GM23248 (cell line): ENCODE measurements at regions not wholly inside any gene's neighbourhood (a gene's known extent, or its start where the extent isn't known, plus 50 kb on each side); places are given as distances from the start of the nearest gene placed in this dataset.
A peak's percentile ranks its signal among the peaks of the same experiment; 100 is the strongest.

Source experiments
- DNase-seq: peaks from one replicate; pipeline ENCODE4 v3.0.0-alpha.2; 2015
- H2AFZ ChIP-seq: fragments of 200-600 bp; sonication (generic); 2 replicates; pipeline ENCODE4 v1.6.1; 2016; ENCODE audit warnings: antibody characterized with exemption
- H3F3A ChIP-seq: fragments of 200-600 bp; sonication (generic); 2 replicates; pipeline ENCODE4 v1.6.1; 2016; ENCODE audit warnings: mild to moderate bottlenecking, antibody characterized with exemption, mixed run types; ENCODE audit not compliant: insufficient read depth
- H3K27ac ChIP-seq: fragments of 200-600 bp; sonication (generic); 2 replicates; pipeline ENCODE4 v1.5.1; 2016; ENCODE audit warnings: mild to moderate bottlenecking
- H3K27me3 ChIP-seq: fragments of 200-600 bp; sonication (generic); replicated peaks from 2 replicates; pipeline ENCODE4 v1.6.1; 2016; ENCODE audit warnings: mild to moderate bottlenecking; ENCODE audit not compliant: insufficient read depth
- H3K36me3 ChIP-seq: fragments of 200-600 bp; sonication (generic); 2 replicates; pipeline ENCODE4 v1.6.1; 2016; ENCODE audit warnings: low read depth, mild to moderate bottlenecking
- H3K4me1 ChIP-seq: fragments of 200-600 bp; sonication (generic); 2 replicates; pipeline ENCODE4 v1.6.1; 2016; ENCODE audit warnings: mild to moderate bottlenecking; ENCODE audit not compliant: insufficient read depth
- H3K4me2 ChIP-seq: fragments of 200-600 bp; sonication (generic); one replicate; pipeline ENCODE4 v1.6.1; 2016; ENCODE audit warnings: mild to moderate bottlenecking; ENCODE audit not compliant: unreplicated experiment
- H3K4me3 ChIP-seq: fragments of 200-600 bp; sonication (generic); 2 replicates; pipeline ENCODE4 v1.5.1; 2016; ENCODE audit warnings: mild to moderate bottlenecking
- H3K79me2 ChIP-seq: fragments of 200-600 bp; sonication (generic); 2 replicates; pipeline ENCODE4 v1.6.1; 2016; ENCODE audit warnings: mild to moderate bottlenecking; ENCODE audit not compliant: insufficient read depth
- H3K9ac ChIP-seq: fragments of 200-600 bp; sonication (generic); 2 replicates; pipeline ENCODE4 v1.6.1; 2016; ENCODE audit warnings: mild to moderate bottlenecking
- H3K9me2 ChIP-seq: fragments of 200-600 bp; sonication (generic); 2 replicates; pipeline ENCODE4 v1.6.1; 2016; ENCODE audit warnings: mixed run types, mild to moderate bottlenecking, moderate library complexity; ENCODE audit not compliant: insufficient read depth
- H3K9me3 ChIP-seq: fragments of 200-600 bp; sonication (generic); one replicate; pipeline ENCODE4 v1.6.1; 2017; ENCODE audit warnings: low read depth
- H4K20me1 ChIP-seq: fragments of 200-600 bp; sonication (generic); 2 replicates; pipeline ENCODE4 v1.6.0; 2016; ENCODE audit not compliant: insufficient read depth
- EZH2 ChIP-seq: fragments of 200-600 bp; sonication (generic); IDR thresholded peaks from 2 replicates; pipeline ENCODE4 v1.6.1; 2018; ENCODE audit warnings: antibody characterized with exemption, mild to moderate bottlenecking; ENCODE audit not compliant: insufficient read depth, poor library complexity, severe bottlenecking
- EZH2phosphoT487 ChIP-seq: fragments of 200-600 bp; sonication (generic); IDR thresholded peaks from 2 replicates; pipeline ENCODE4 v1.6.1; 2018; ENCODE audit warnings: antibody characterized with exemption, moderate library complexity, mild to moderate bottlenecking, low read depth; ENCODE audit not compliant: insufficient read depth
- WGBS, 2 experiments: methylation state at CpG; one replicate each; pipeline ENCODE4 v1.1.6; 2015 to 2017; ENCODE audit warnings: low lambda C conversion rate in 2 of 2, low coverage in 1 of 2; ENCODE audit errors: missing lambda C conversion rate in 2 of 2; 5-methylcytosine and 5-hydroxymethylcytosine counted together
- in situ Hi-C: fragments of 300-500 bp; cut with MboI; formaldehyde crosslinking; loops from 2 replicates; pipeline ENCODE4 v1.15.0; 2020

GRCh38 chr4:20487852-20488251, 212.4 kb upstream of the PACRGL start:
- Histone ChIP-seq H3K36me3 (peaks cover 21% of the 10 kb centered on the region), H3K4me3 (no peak overlapping the region), H3K9ac (no peak overlapping the region), H4K20me1 (no peaks in the 10 kb centered on the region), H3F3A (peaks cover 3% of the 10 kb centered on the region), H3K27ac (no peak overlapping the region), H3K4me2 (no peak overlapping the region), H3K4me1 (peaks cover 15% of the 10 kb centered on the region), H2AFZ (no peak overlapping the region), H3K27me3 (no peaks in the 10 kb centered on the region), H3K9me2 (no peaks in the 10 kb centered on the region), H3K79me2 (no peaks in the 10 kb centered on the region; the same call in 1 of the 2 replicates), H3K9me3 (no peaks in the 10 kb centered on the region)
- DNase-seq = peak; percentile 64
- in situ Hi-C loops = no loop called here
- WGBS, 2 experiments = 44 to 68% methylated on average over 1 of the region's 1 CpG
- TF ChIP-seq EZH2 = no peak
- TF ChIP-seq EZH2phosphoT487 = no peak

GRCh38 chr4:20490734-20491133, 209.5 kb upstream of the PACRGL start:
- H3K27me3 ChIP-seq = no peaks in the 10 kb centered on the region
- no peak overlapping the region for H3K9ac ChIP-seq
- peaks cover 24% of the 10 kb centered on the region for H3K36me3 ChIP-seq
- no peaks in the 10 kb centered on the region for H3K9me2 ChIP-seq
- H3K4me3 ChIP-seq = no peak overlapping the region
- H3K4me2 ChIP-seq = no peak overlapping the region
- no peak overlapping the region for H2AFZ ChIP-seq
- TF ChIP-seq EZH2phosphoT487 (no peak), EZH2 (no peak)
- no peaks in the 10 kb centered on the region; the same call in 1 of the 2 replicates for H3K79me2 ChIP-seq
- no peak for DNase-seq
- peaks cover 20% of the 10 kb centered on the region for H3F3A ChIP-seq
- no peak overlapping the region for H3K27ac ChIP-seq
- in situ Hi-C loops = no loop called here
- H3K4me1 ChIP-seq = peaks cover 31% of the 10 kb centered on the region
- no peaks in the 10 kb centered on the region for H3K9me3 ChIP-seq
- H4K20me1 ChIP-seq = no peaks in the 10 kb centered on the region
- 42 to 52% methylated on average over 3 of the region's 3 CpGs for WGBS, 2 experiments

GRCh38 chr4:20493761-20494353, 206.4 kb upstream of the PACRGL start:
- H3K36me3 ChIP-seq = peaks cover 23% of the 10 kb centered on the region
- no peak overlapping the region for H3K27ac ChIP-seq
- no peaks in the 10 kb centered on the region for H3K27me3 ChIP-seq
- H3K79me2 ChIP-seq = no peaks in the 10 kb centered on the region; the same call in 1 of the 2 replicates
- TF ChIP-seq EZH2phosphoT487 (no peak), EZH2 (no peak)
- H2AFZ ChIP-seq = no peak overlapping the region
- H4K20me1 ChIP-seq = no peaks in the 10 kb centered on the region
- H3K4me3 ChIP-seq = no peak overlapping the region
- in situ Hi-C loops = no loop called here
- H3K9ac ChIP-seq = no peak overlapping the region
- DNase-seq = peak; percentile 72
- peak overlapping the region; percentile 28 for H3K4me2 ChIP-seq
- H3K4me1 ChIP-seq = peaks cover 26% of the 10 kb centered on the region
- no peaks in the 10 kb centered on the region for H3K9me2 ChIP-seq
- H3F3A ChIP-seq = peaks cover 20% of the 10 kb centered on the region
- H3K9me3 ChIP-seq = no peaks in the 10 kb centered on the region
- 100% methylated on average over 1 of the region's 1 CpG for WGBS, 2 experiments

GRCh38 chr4:20496068-20496467, 204.2 kb upstream of the PACRGL start:
- H3K9me3 ChIP-seq = no peaks in the 10 kb centered on the region
- peaks cover 25% of the 10 kb centered on the region for H3K36me3 ChIP-seq
- peak; percentile 46 for DNase-seq
- H2AFZ ChIP-seq = no peak overlapping the region
- H3K27ac ChIP-seq = no peak overlapping the region
- H3K4me3 ChIP-seq = no peak overlapping the region
- TF ChIP-seq EZH2phosphoT487 = no peak
- no peak for TF ChIP-seq EZH2
- WGBS, 2 experiments = 71 to 75% methylated on average over 1 of the region's 1 CpG
- peaks cover 20% of the 10 kb centered on the region for H3F3A ChIP-seq
- in situ Hi-C loops = no loop called here
- no peak overlapping the region for H3K9ac ChIP-seq
- H3K9me2 ChIP-seq = no peaks in the 10 kb centered on the region
- no peaks in the 10 kb centered on the region for H4K20me1 ChIP-seq
- H3K79me2 ChIP-seq = no peaks in the 10 kb centered on the region
- H3K4me2 ChIP-seq = no peak overlapping the region
- H3K27me3 ChIP-seq = no peaks in the 10 kb centered on the region
- peaks cover 26% of the 10 kb centered on the region for H3K4me1 ChIP-seq

GRCh38 chr4:20504146-20504545, 196.1 kb upstream of the PACRGL start:
- WGBS, 2 experiments = 74 to 84% methylated on average over 3 of the region's 3 CpGs
- H2AFZ ChIP-seq = no peak overlapping the region
- TF ChIP-seq EZH2 (no peak), EZH2phosphoT487 (no peak)
- H3K4me2 ChIP-seq = no peak overlapping the region
- peaks cover 3% of the 10 kb centered on the region; the same call in 1 of the 2 replicates for H3K36me3 ChIP-seq
- H3K9me2 ChIP-seq = no peaks in the 10 kb centered on the region
- no peaks in the 10 kb centered on the region for H3K27me3 ChIP-seq
- peaks cover 17% of the 10 kb centered on the region for H3K4me1 ChIP-seq
- peaks cover 25% of the 10 kb centered on the region for H3F3A ChIP-seq
- no peaks in the 10 kb centered on the region for H4K20me1 ChIP-seq
- no peaks in the 10 kb centered on the region for H3K79me2 ChIP-seq
- no peaks in the 10 kb centered on the region for H3K9me3 ChIP-seq
- H3K27ac ChIP-seq = no peak overlapping the region
- H3K9ac ChIP-seq = no peak overlapping the region
- in situ Hi-C loops = no loop called here
- no peak for DNase-seq
- H3K4me3 ChIP-seq = no peak overlapping the region
